NT2/D1 (cell line): ENCODE measurements at regions not wholly inside any gene's neighbourhood (a gene's known extent, or its start where the extent isn't known, plus 50 kb on each side); places are given as distances from the start of the nearest gene placed in this dataset.

ENCODE experiments used
- SUZ12 ChIP-seq: IDR thresholded peaks from 2 replicates; pipeline ENCODE4 v1.6.1; 2011; ENCODE audit not compliant: insufficient read length, insufficient read depth; ENCODE audit errors: extremely low read depth
- YY1 ChIP-seq: IDR thresholded peaks from 2 replicates; pipeline ENCODE4 v1.6.1; 2011; ENCODE audit not compliant: insufficient read length, insufficient read depth
- ZNF274 ChIP-seq: IDR thresholded peaks from 2 replicates; pipeline ENCODE4 v1.6.1; 2011; ENCODE audit warnings: mild to moderate bottlenecking, low read depth, low read length

GRCh38 chr21:41098481-41099042, 69.4 kb upstream of the BACE2 start:
- TF ChIP-seq ZNF274 (no peak), YY1 (no peak), SUZ12 (no peak)
